Right cardiac atrium (tissue), 5 donors: ENCODE measurements at regions not wholly inside any gene's neighbourhood (a gene's known extent, or its start where the extent isn't known, plus 50 kb on each side); places are given as distances from the start of the nearest gene placed in this dataset.
"Not testable (repeated sequence)": the region's sequence is repeated elsewhere in the genome, so short reads cannot be mapped to it uniquely, and the experiment has no call there.

Source experiments
- ATAC-seq, 2 donors: fragments of 200-7000 bp; cut with Tn5 transposase; one replicate each; pipeline versions ENCODE4 v1.8.0 to v1.9.1; 2020; ENCODE audit warnings: moderate library complexity in 2 of 2, mild to moderate bottlenecking in 1 of 2
- DNase-seq, 3 donors: peaks; one replicate each; pipeline ENCODE4 v3.0.0-alpha.2; 2020
- H3K27ac ChIP-seq: one replicate; pipeline ENCODE4 v1.5.1; 2013; ENCODE audit warnings: mild to moderate bottlenecking, low read length, control low read depth, moderate library complexity
- H3K27me3 ChIP-seq: one replicate; pipeline ENCODE4 v1.6.1; 2013; ENCODE audit not compliant: control insufficient read depth, insufficient read depth
- H3K4me1 ChIP-seq: one replicate; pipeline ENCODE4 v1.6.1; 2013; ENCODE audit warnings: low read length; ENCODE audit not compliant: control insufficient read depth, insufficient read depth
- H3K4me3 ChIP-seq: one replicate; pipeline ENCODE4 v1.5.1; 2013; ENCODE audit warnings: low read length, control low read depth
- H3K9me3 ChIP-seq: one replicate; pipeline ENCODE4 v1.6.1; 2013; ENCODE audit warnings: low read length; ENCODE audit not compliant: control insufficient read depth
- WGBS: extraction: QIAGEN DNeasy Blood & Tissue Kit; methylation state at CpG from one replicate; pipeline ENCODE4 v1.1.7; 2013; 5-methylcytosine and 5-hydroxymethylcytosine counted together
- intact Hi-C, 4 donors: fragments of 100-400 bp; cut with DNase I; formaldehyde crosslinking; loops; one replicate each; pipeline versions ENCODE4 v1.11.0 to v1.14.0; 2022 to 2023
- donor health status: healthy with polysubstance abuse.
- donor health status: DM: no; HTN: yes; CAD: no.
- donor health status: DM: no; HTN: no; CAD: no.
- donor health status: DM: no; HTN: yes; CAD: no; lungs with severe emphysema.
- donor health status: DM: yes; HTN: yes; CAD: no.

GRCh38 chr6:167482801-167483200, 157.9 kb downstream of the TTLL2 start:
- DNase-seq, H3K4me3 ChIP-seq, H3K4me1 ChIP-seq, H3K27me3 ChIP-seq, H3K9me3 ChIP-seq, H3K27ac ChIP-seq, ATAC-seq: not testable (repeated sequence)
- 71% methylated on average over 3 of the region's 3 CpGs for WGBS
- intact Hi-C loops = loop anchor here in 1 of 4 donors (10.0 kb wide), 1 partner anchor 412 kb away; no protein-coding TSS in a partner anchor

DNA sequence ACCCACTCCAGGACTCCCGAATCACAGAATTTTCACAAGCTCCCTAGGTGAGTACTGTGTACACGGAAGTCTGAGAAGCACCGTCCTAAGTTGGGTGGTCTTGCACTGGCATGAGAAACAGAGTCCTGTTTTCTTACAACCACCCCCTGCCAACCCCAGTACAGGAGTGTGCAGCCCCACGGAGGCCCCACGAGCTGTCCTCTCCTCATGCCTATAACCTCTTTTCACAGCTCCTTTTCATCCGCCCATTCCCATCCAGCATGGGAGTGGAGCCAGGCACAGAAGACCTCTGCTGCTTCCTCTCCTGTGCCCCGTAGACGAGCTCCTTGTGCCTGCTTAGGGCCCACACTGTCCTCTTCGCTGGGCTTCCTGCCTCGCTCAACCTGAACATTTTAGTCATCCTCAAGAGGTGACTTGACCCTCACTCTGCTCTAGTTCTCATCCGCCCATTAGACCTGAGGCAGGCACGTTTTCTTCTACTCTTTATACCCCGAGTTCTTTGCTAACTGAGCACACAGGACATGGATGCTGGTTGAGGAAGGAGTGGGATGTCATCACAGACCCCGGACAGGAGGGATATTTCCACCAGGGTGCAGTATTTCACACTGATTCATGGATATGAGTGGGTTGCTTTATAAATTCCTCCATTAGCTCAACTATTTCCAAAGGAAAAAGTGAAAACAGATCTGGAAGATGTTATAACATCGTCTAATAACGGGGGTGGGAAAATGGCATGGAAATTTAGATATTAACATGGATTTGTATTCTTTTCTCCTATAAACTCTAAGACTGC, 160.5 kb downstream of the TTLL2 start:
- 76% methylated on average over 16 of the region's 16 CpGs for WGBS
- peak; percentile 74 to 85 for ATAC-seq
- no peaks in the 10 kb centered on the region for H3K4me1 ChIP-seq
- H3K4me3 ChIP-seq = no peak overlapping the region
- no peaks in the 10 kb centered on the region for H3K9me3 ChIP-seq
- DNase-seq = peak in 1 of 3 donors; percentile 40
- intact Hi-C loops = loop anchor here (5.0 to 10.0 kb wide), 2 partner anchors 409 to 412 kb away; no protein-coding TSS in a partner anchor
- no peak overlapping the region for H3K27ac ChIP-seq
- H3K27me3 ChIP-seq = no peaks in the 10 kb centered on the region

DNA sequence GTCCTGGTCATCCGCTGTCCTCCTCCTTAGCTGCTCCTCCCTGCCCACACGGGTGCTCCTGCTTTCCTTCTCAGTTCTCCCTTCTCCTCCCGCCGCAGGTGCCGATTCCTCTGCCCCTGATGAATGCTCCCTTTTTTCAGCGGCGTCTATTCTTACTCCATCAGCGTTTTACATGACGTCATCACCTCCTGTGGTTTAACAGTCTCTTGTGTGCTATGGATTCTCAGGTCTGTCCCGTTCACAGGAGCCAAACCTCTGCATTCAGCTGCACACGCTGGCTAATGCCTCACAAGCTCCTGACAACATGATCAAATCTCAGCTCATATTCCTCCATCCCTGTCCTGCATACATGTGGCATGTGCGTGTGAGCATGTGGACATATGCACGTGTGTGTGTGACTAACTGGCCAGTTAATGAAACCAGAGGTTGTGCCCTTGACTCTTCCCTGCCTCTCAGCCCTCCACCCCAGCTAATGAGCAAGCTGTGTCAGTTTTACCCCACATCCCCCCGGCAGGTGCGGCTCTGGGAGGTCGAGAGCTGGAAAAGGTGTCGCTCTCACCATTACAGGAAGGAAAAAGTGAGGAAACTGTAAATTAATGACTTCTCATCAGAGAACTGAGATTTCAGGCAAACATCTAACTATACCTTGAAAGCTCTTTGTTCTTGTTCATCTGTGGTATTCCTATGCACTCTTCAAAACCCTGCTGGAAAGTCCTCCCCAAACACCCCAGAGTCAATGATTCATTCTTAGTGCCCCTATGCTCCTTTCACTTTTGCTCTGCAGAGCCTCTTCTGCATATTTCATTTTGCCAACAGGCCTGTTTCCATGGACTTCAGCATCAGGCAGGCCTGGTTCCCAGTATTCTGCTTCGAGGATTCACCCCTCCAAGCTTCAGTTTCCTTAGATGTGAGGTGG, 163.1 kb downstream of the TTLL2 start:
- intact Hi-C loops = loop anchor here (5.0 to 10.0 kb wide), 2 partner anchors 407 to 409 kb away; no protein-coding TSS in a partner anchor
- no peak for DNase-seq
- WGBS = 83% methylated on average over 18 of the region's 18 CpGs
- no peak for ATAC-seq
- no peaks in the 10 kb centered on the region for H3K4me1 ChIP-seq
- no peak overlapping the region for H3K27ac ChIP-seq
- H3K4me3 ChIP-seq = no peak overlapping the region
- no peaks in the 10 kb centered on the region for H3K9me3 ChIP-seq
- no peaks in the 10 kb centered on the region for H3K27me3 ChIP-seq

GRCh38 chr6:167491438-167492099, 166.7 kb downstream of the TTLL2 start:
- Histone ChIP-seq H3K27ac (no peak overlapping the region), H3K9me3 (no peaks in the 10 kb centered on the region), H3K27me3 (no peaks in the 10 kb centered on the region), H3K4me3 (no peak overlapping the region), H3K4me1 (no peaks in the 10 kb centered on the region)
- DNase-seq = no peak
- WGBS = 59% methylated on average over 12 of the region's 12 CpGs
- intact Hi-C loops = no loop called here
- peak; percentile 8 to 44 for ATAC-seq

DNA sequence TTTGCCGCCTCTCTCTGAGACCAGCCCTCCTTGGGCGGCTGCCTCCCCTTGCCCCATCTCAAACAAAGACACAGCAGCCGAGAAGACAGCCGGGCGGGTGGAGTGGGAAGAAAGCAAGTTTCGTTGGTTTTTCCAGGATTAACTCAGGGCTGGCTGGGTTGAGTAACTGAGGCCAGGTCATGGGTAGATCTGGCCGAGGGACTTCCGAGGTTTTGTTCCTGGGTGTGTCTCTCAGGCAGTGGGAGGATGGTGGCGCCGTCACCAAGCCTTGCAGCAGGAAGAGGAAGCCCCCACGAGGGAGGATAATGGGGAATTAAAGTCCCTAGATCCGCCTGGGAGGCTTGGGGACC, 167.2 kb downstream of the TTLL2 start:
- intact Hi-C loops = no loop called here
- Histone ChIP-seq H3K4me1 (no peaks in the 10 kb centered on the region), H3K27me3 (no peaks in the 10 kb centered on the region), H3K4me3 (no peak overlapping the region), H3K27ac (no peak overlapping the region), H3K9me3 (no peaks in the 10 kb centered on the region)
- WGBS = 38% methylated on average over 12 of the region's 12 CpGs
- DNase-seq (peak; percentile 70 to 79 (median 70)), ATAC-seq (peak; percentile 52 to 90)

GRCh38 chr6:167493310-167493709, 168.4 kb downstream of the TTLL2 start:
- Histone ChIP-seq H3K4me3 (no peak overlapping the region), H3K27ac (no peak overlapping the region), H3K27me3 (no peaks in the 10 kb centered on the region), H3K9me3 (no peaks in the 10 kb centered on the region), H3K4me1 (no peaks in the 10 kb centered on the region)
- ATAC-seq (no peak), DNase-seq (no peak)
- intact Hi-C loops = no loop called here
- 96% methylated on average over 3 of the region's 3 CpGs for WGBS

GRCh38 chr6:167493976-167494697, 169.3 kb downstream of the TTLL2 start:
- H3K9me3 ChIP-seq = no peaks in the 10 kb centered on the region
- WGBS = 59% methylated on average over 28 of the region's 28 CpGs
- ATAC-seq (peak; percentile 72 to 82), DNase-seq (peak; percentile 79 to 90 (median 85))
- no peak overlapping the region for H3K27ac ChIP-seq
- intact Hi-C loops = no loop called here
- no peak overlapping the region for H3K4me3 ChIP-seq
- H3K27me3 ChIP-seq = no peaks in the 10 kb centered on the region
- no peaks in the 10 kb centered on the region for H3K4me1 ChIP-seq

GRCh38 chr6:167494698-167495435, 170.0 kb downstream of the TTLL2 start:
- Histone ChIP-seq H3K27ac (no peak overlapping the region), H3K4me3 (no peak overlapping the region), H3K9me3 (no peaks in the 10 kb centered on the region), H3K27me3 (no peaks in the 10 kb centered on the region), H3K4me1 (no peaks in the 10 kb centered on the region)
- 89% methylated on average over 23 of the region's 23 CpGs for WGBS
- DNase-seq (no peak), ATAC-seq (no peak)
- intact Hi-C loops = no loop called here

DNA sequence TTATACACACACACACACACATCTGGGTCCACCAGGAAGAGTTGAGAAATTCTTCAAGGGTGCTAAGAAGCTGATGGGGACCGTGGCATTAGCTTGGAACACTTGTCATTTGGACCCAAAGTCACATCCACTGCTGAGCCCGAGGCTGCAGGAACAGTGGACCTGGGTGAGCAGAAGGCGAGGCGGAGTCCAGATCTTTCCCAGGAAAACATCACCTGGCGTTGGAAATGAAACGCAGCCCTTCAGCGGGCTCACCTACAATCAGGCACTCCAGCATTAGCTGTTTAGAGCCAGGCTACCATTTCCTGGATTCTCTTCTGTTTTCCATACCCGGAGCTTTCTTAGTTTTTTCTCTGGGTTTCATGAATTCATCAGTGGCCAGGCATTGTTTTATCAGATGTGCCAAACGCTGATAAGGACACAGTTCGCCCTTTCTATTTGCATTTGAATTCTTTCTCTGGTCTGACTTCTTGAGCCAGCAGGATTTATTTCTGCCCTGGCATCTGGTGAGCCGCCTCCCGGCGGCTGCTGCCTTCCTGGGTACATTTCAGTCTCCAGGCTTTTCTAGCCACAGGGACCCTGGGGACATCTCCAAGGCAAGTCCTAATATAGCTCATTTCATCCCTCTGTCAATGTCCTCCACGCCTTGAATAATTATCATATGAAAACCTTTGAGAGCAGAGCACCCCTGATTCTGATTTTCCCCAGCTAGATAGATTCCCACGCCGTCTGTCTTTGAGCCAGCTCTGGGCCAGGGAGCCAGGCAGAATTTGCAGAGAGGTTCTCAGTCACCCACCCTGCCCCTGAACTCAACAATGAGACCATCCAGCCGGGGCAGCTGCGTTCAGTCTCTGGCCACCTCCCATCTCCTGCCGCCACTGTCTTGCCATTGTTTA, 170.9 kb downstream of the TTLL2 start:
- Histone ChIP-seq H3K4me3 (no peak overlapping the region), H3K27ac (no peak overlapping the region), H3K27me3 (no peaks in the 10 kb centered on the region), H3K4me1 (no peaks in the 10 kb centered on the region), H3K9me3 (no peaks in the 10 kb centered on the region)
- no peak for ATAC-seq
- intact Hi-C loops = no loop called here
- 60% methylated on average over 19 of the region's 19 CpGs for WGBS
- DNase-seq = no peak
